ENCODE measurements at regions not wholly inside any gene's neighbourhood (a gene's known extent, or its start where the extent isn't known, plus 50 kb on each side); places are given as distances from the start of the nearest gene placed in this dataset.

DNA sequence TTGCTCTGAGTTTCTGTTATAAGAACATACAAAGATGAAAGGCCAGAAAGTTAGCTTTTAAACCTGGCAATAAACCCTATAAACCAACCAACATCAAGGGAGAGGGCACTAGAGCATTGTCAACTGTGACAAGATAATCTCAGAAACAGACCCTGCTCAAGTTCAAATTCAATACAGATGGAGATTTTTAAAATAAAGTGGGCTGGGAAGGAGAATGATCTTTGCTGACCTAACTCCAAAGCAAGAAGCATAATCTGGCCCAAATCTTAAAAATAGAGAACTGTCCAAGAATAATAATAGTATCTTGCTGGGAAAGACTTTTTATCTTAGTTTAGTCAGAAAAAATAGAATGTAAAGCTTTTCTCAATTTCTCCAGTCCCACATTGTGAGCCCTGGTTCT, 485.5 kb downstream of the DISC1 start:
- no peak overlapping the region for H2BK120ac ChIP-seq (ENCODE audit: low read depth, low read length)
- no peak overlapping the region for H3K27ac ChIP-seq (ENCODE audit: insufficient read depth, low read length)
- DNase-seq, result no peak
- no peak overlapping the region for H3K56ac ChIP-seq (ENCODE audit: extremely low read depth, insufficient read depth, low read length)
- no peak overlapping the region for H2BK20ac ChIP-seq (ENCODE audit: low read depth, low read length)
- H4K91ac ChIP-seq (ENCODE audit: insufficient read depth, low read depth, low read length), result no peak overlapping the region
- CTCF ChIA-PET, result no interaction called here
- no peak overlapping the region for H2AK5ac ChIP-seq (ENCODE audit: low read depth, low read length)
- no peak overlapping the region for H2BK15ac ChIP-seq (ENCODE audit: low read depth, low read length)
- no peaks in the 10 kb centered on the region for H3K36me3 ChIP-seq (ENCODE audit: control insufficient read depth, insufficient read depth, low read length)
- no peak for TF ChIP-seq MXI1 (IDR thresholded peaks at IDR 0.05; ENCODE audit: borderline replicate concordance, low read depth, low read length)
- TF ChIP-seq SMC3 (IDR thresholded peaks at IDR 0.05; ENCODE audit: low read depth, low read length), result no peak
- no peak for TF ChIP-seq NFE2L2 (IDR thresholded peaks at IDR 0.05; ENCODE audit: low read depth, low read length)
- no peak for TF ChIP-seq RCOR1 (IDR thresholded peaks at IDR 0.05; ENCODE audit: insufficient replicate concordance, low read length)
- no peak for TF ChIP-seq MAZ (IDR thresholded peaks at IDR 0.05; ENCODE audit: borderline replicate concordance, low read depth, low read length)
- no peak for TF ChIP-seq FOS (IDR thresholded peaks at IDR 0.05; ENCODE audit: low read depth, low read length)
- TF ChIP-seq, protein P1, sequence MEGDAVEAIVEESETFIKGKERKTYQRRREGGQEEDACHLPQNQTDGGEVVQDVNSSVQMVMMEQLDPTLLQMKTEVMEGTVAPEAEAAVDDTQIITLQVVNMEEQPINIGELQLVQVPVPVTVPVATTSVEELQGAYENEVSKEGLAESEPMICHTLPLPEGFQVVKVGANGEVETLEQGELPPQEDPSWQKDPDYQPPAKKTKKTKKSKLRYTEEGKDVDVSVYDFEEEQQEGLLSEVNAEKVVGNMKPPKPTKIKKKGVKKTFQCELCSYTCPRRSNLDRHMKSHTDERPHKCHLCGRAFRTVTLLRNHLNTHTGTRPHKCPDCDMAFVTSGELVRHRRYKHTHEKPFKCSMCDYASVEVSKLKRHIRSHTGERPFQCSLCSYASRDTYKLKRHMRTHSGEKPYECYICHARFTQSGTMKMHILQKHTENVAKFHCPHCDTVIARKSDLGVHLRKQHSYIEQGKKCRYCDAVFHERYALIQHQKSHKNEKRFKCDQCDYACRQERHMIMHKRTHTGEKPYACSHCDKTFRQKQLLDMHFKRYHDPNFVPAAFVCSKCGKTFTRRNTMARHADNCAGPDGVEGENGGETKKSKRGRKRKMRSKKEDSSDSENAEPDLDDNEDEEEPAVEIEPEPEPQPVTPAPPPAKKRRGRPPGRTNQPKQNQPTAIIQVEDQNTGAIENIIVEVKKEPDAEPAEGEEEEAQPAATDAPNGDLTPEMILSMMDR (conservative IDR thresholded peaks at IDR 0.05; ENCODE audit: low read depth, low read length), result no peak
- TF ChIP-seq, protein P2, sequence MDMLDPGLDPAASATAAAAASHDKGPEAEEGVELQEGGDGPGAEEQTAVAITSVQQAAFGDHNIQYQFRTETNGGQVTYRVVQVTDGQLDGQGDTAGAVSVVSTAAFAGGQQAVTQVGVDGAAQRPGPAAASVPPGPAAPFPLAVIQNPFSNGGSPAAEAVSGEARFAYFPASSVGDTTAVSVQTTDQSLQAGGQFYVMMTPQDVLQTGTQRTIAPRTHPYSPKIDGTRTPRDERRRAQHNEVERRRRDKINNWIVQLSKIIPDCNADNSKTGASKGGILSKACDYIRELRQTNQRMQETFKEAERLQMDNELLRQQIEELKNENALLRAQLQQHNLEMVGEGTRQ (IDR thresholded peaks at IDR 0.05; ENCODE audit: low read depth, low read length), result no peak
- no peak for TF ChIP-seq POLR2A (IDR thresholded peaks at IDR 0.05; ENCODE audit: low read depth, low read length)
- no peak for TF ChIP-seq BHLHE40 (IDR thresholded peaks at IDR 0.05; ENCODE audit: low read depth, low read length)
- no peak for TF ChIP-seq MAFK (IDR thresholded peaks at IDR 0.05; ENCODE audit: low read depth, low read length)
- no peak for TF ChIP-seq CEBPB (IDR thresholded peaks at IDR 0.05; ENCODE audit: low read depth, low read length)
- TF ChIP-seq RAD21 (IDR thresholded peaks at IDR 0.05; ENCODE audit: low read length), result no peak
- TF ChIP-seq CHD1 (IDR thresholded peaks at IDR 0.05; ENCODE audit: low read depth, low read length), result no peak
- TF ChIP-seq RFX5 (IDR thresholded peaks at IDR 0.05; ENCODE audit: low read depth, low read length), result no peak
- TF ChIP-seq, protein P3, sequence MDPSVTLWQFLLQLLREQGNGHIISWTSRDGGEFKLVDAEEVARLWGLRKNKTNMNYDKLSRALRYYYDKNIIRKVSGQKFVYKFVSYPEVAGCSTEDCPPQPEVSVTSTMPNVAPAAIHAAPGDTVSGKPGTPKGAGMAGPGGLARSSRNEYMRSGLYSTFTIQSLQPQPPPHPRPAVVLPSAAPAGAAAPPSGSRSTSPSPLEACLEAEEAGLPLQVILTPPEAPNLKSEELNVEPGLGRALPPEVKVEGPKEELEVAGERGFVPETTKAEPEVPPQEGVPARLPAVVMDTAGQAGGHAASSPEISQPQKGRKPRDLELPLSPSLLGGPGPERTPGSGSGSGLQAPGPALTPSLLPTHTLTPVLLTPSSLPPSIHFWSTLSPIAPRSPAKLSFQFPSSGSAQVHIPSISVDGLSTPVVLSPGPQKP (IDR thresholded peaks at IDR 0.05; ENCODE audit: borderline replicate concordance, low read depth, low read length), result no peak
- dilution Hi-C loops (cut with HindIII; ENCODE audit: low sequenced_read_pairs, unreplicated experiment), result no loop called here
- no peaks in the 10 kb centered on the region for H3K9me3 ChIP-seq (ENCODE audit: control insufficient read depth, insufficient read depth, low read length)
- intact Hi-C loops (cut with micrococcal nuclease), result no loop called here
- in situ Hi-C loops (cut with MboI; ENCODE audit: low sequenced_read_pairs), result no loop called here
- no peaks in the 10 kb centered on the region for H3K27me3 ChIP-seq (ENCODE audit: control insufficient read depth, insufficient read depth, low read length)
- POLR2A ChIA-PET (ENCODE audit: unreplicated experiment), result no interaction called here
- no peak overlapping the region for H4K5ac ChIP-seq (ENCODE audit: low read depth, low read length)
- no TSS peak for BruUV-seq (replicated peaks)
- H2AK9ac ChIP-seq (replicated peaks; ENCODE audit: low read depth, low read length, poor library complexity), result no peak overlapping the region
- no peak overlapping the region for H3K23ac ChIP-seq (ENCODE audit: low read depth, low read length)
- H3K79me1 ChIP-seq (ENCODE audit: low read depth in 1 of 2, low read length in 2 of 2), result no peaks in the 10 kb centered on the region
- no peaks in the 10 kb centered on the region; the same call in 1 of the 2 replicates for H3K9me1 ChIP-seq (ENCODE audit: insufficient read depth, low read length)
- no peak overlapping the region for H2BK5ac ChIP-seq (ENCODE audit: low read depth, low read length, poor library complexity, severe bottlenecking)
- H3K4me1 ChIP-seq (ENCODE audit: control insufficient read depth, insufficient read depth, low read length), result no peaks in the 10 kb centered on the region
- H3K14ac ChIP-seq (replicated peaks; ENCODE audit: low read depth, low read length), result no peak overlapping the region
- no peak overlapping the region for H3K4me3 ChIP-seq (ENCODE audit: insufficient read depth, low read depth, low read length)
- no peak overlapping the region for H3K4ac ChIP-seq (ENCODE audit: low read depth, low read length)
- H2AFZ ChIP-seq (replicated peaks; ENCODE audit: low read length, poor library complexity), result no peak overlapping the region
- no peaks in the 10 kb centered on the region for H4K20me1 ChIP-seq (ENCODE audit: insufficient read depth, low read length)
- no peak overlapping the region for H4K8ac ChIP-seq (ENCODE audit: low read depth in 2 of 2, low read length in 2 of 2)
- H3K18ac ChIP-seq (ENCODE audit: low read depth, low read length), result no peak overlapping the region
- no peak overlapping the region for H3K4me2 ChIP-seq (ENCODE audit: low read depth, low read length)
- no peak overlapping the region for H3K9ac ChIP-seq (ENCODE audit: low read depth, low read length)
- ATAC-seq (ENCODE audit: low read depth), result no peak

All from IMR-90 (cell line).